ENCODE measurements at regions not wholly inside any gene's neighbourhood (a gene's known extent, or its start where the extent isn't known, plus 50 kb on each side); places are given as distances from the start of the nearest gene placed in this dataset.

- TF ChIP-seq POLR2AphosphoS5 (IDR thresholded peaks at IDR 0.05; ENCODE audit: low read depth, low read length) = no peak
- TF ChIP-seq TAF1 (IDR thresholded peaks at IDR 0.05; ENCODE audit: low read depth, low read length) = no peak
- no peak for TF ChIP-seq POLR2A (IDR thresholded peaks at IDR 0.05; ENCODE audit: low read depth, low read length)
Observed at GRCh38 chr9:629146-629545, 212.4 kb upstream of the DMRT1 start.

Measured in GM12891 (cell line).